Uterus (tissue), 3 donors: ENCODE measurements at regions not wholly inside any gene's neighbourhood (a gene's known extent, or its start where the extent isn't known, plus 50 kb on each side); places are given as distances from the start of the nearest gene placed in this dataset.

Source experiments
- DNase-seq, 2 donors: peaks; one replicate each; pipeline ENCODE4 v3.0.0-alpha.2; 2019 to 2020
- H3K27ac ChIP-seq, 2 donors: fragments of 200-600 bp; sonication (generic); 1 replicate in 1 of 2; 2 replicates in 1 of 2; pipeline ENCODE4 v1.5.1; 2016 to 2018
- H3K27me3 ChIP-seq, 2 donors: fragments of 200-600 bp; sonication (generic); one replicate each; pipeline ENCODE4 v1.5.1; 2018 to 2019; ENCODE audit warnings: control low read depth in 1 of 2
- H3K36me3 ChIP-seq, 2 donors: fragments of 200-600 bp; sonication (generic); one replicate each; pipeline ENCODE4 v1.5.1; 2019; ENCODE audit warnings: control low read depth in 1 of 2
- H3K4me1 ChIP-seq, 2 donors: fragments of 200-600 bp; sonication (generic); one replicate each; pipeline ENCODE4 v1.5.1; 2018 to 2019; ENCODE audit warnings: control low read depth in 1 of 2
- H3K4me3 ChIP-seq, 2 donors: fragments of 200-600 bp; sonication (generic); 1 replicate in 1 of 2; 2 replicates in 1 of 2; pipeline ENCODE4 v1.5.1; 2018 to 2019; ENCODE audit warnings: mild to moderate bottlenecking in 1 of 2
- H3K9me3 ChIP-seq, 2 donors: fragments of 200-600 bp; sonication (generic); one replicate each; pipeline ENCODE4 v1.5.1; 2019; ENCODE audit warnings: control low read depth in 1 of 2
- POLR2A ChIP-seq, 2 donors: fragments of 450-650 bp; IDR thresholded peaks; one replicate each; pipeline ENCODE4 v1.6.1; 2016; ENCODE audit warnings: antibody characterized with exemption in 2 of 2, mild to moderate bottlenecking in 1 of 2, moderate library complexity in 1 of 2
- intact Hi-C: fragments of 100-400 bp; cut with DNase I; formaldehyde crosslinking; loops from one replicate; pipeline ENCODE4 v1.15.1; 2023; ENCODE audit warnings: low total_unique reads
- TF ChIP-seq, protein P1 (sequence below), 4 experiments: fragments of 200-600 bp in 2 of 4; fragments of 450-650 bp in 2 of 4; sonication (generic) in 2 of 4; IDR thresholded peaks; one replicate each; pipeline ENCODE4 v1.5.1; 2016 to 2019; ENCODE audit warnings: antibody characterized with exemption in 4 of 4, mild to moderate bottlenecking in 2 of 4, moderate library complexity in 1 of 4
- donor health status: DM: yes; HTN: yes; CAD: no.

- H3K4me1 ChIP-seq = no peaks in the 10 kb centered on the region
- no peaks in the 10 kb centered on the region for H3K36me3 ChIP-seq
- H3K9me3 ChIP-seq = no peaks in the 10 kb centered on the region
- H3K27ac ChIP-seq = no peak overlapping the region
- no peak overlapping the region for H3K4me3 ChIP-seq
- DNase-seq = no peak
- intact Hi-C loops = no loop called here
- H3K27me3 ChIP-seq = no peaks in the 10 kb centered on the region
- TF ChIP-seq POLR2A (IDR thresholded peaks at IDR 0.05) = no peak
- TF ChIP-seq, protein P1, sequence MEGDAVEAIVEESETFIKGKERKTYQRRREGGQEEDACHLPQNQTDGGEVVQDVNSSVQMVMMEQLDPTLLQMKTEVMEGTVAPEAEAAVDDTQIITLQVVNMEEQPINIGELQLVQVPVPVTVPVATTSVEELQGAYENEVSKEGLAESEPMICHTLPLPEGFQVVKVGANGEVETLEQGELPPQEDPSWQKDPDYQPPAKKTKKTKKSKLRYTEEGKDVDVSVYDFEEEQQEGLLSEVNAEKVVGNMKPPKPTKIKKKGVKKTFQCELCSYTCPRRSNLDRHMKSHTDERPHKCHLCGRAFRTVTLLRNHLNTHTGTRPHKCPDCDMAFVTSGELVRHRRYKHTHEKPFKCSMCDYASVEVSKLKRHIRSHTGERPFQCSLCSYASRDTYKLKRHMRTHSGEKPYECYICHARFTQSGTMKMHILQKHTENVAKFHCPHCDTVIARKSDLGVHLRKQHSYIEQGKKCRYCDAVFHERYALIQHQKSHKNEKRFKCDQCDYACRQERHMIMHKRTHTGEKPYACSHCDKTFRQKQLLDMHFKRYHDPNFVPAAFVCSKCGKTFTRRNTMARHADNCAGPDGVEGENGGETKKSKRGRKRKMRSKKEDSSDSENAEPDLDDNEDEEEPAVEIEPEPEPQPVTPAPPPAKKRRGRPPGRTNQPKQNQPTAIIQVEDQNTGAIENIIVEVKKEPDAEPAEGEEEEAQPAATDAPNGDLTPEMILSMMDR (IDR thresholded peaks at IDR 0.05) = no peak
Measured at GRCh38 chr2:136204971-136205370, 87.0 kb upstream of the CXCR4 start.

DNA sequence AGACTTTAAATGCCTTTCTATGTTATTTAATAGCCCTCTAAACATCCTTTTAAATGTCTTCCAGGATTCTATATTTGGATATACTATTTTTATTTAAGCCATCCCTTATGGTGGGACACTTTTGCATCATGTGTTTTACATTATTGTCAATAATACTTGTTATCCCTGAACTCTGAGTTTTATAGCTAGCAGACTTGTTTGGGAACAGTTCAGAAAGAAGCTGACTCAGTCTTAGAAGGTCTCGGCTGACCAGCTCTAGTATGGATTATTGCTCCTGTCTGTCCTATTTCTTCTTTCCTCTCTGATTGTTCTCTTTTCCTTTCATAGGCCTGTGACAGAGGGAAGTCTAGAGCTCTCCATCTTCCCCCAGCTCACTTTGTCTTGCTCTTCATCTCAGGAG lies 77.3 kb upstream of the CXCR4 start:
- TF ChIP-seq, protein P1 (IDR thresholded peaks at IDR 0.05) = no peak
- TF ChIP-seq POLR2A (IDR thresholded peaks at IDR 0.05) = no peak
- no peaks in the 10 kb centered on the region for H3K27me3 ChIP-seq

GRCh38 chr2:136191041-136191440 lies 73.1 kb upstream of the CXCR4 start:
- Histone ChIP-seq H3K27me3 (no peaks in the 10 kb centered on the region), H3K36me3 (no peaks in the 10 kb centered on the region), H3K4me1 (no peaks in the 10 kb centered on the region), H3K27ac (no peak overlapping the region), H3K4me3 (no peak overlapping the region), H3K9me3 (no peaks in the 10 kb centered on the region)
- DNase-seq = no peak
- intact Hi-C loops = no loop called here
- no peak for TF ChIP-seq POLR2A (IDR thresholded peaks at IDR 0.05)
- TF ChIP-seq, protein P1 (IDR thresholded peaks at IDR 0.05) = no peak

More for the DNA sequence above, 77.3 kb upstream of the CXCR4 start:
- intact Hi-C loops = no loop called here
- no peak for DNase-seq
- Histone ChIP-seq H3K4me3 (no peak overlapping the region), H3K36me3 (no peaks in the 10 kb centered on the region), H3K27ac (no peak overlapping the region), H3K4me1 (no peaks in the 10 kb centered on the region), H3K9me3 (no peaks in the 10 kb centered on the region)

DNA sequence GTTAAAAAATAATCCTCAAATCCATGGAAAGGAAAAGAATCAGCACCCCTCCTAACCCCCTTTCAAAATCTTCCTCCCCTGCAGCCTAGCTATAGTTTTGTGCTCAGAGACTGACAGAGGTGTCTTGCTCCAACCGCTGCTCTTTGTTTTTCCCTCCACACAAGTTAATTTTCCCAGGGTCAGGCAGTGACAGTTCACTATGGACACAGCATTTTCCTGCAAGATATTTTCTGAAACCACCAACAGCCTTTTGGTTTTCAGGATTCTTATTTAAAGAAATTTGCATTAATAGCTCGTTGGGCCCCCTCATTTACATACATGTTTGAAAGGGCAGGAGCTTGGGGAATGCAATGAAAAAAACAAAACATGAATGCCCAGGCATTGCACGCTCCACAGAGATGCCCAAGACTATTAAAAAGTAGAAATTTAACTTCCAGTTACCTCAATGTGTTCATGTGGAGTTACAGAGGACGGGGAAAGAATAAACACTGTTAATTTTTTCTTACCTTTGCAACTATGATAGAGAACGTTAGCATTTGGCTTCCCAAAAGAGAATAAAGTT lies 71.4 kb upstream of the CXCR4 start:
- H3K27me3 ChIP-seq = no peaks in the 10 kb centered on the region
- H3K4me1 ChIP-seq = no peaks in the 10 kb centered on the region
- H3K36me3 ChIP-seq = no peaks in the 10 kb centered on the region
- H3K4me3 ChIP-seq = no peak overlapping the region
- H3K27ac ChIP-seq = no peak overlapping the region
- H3K9me3 ChIP-seq = no peaks in the 10 kb centered on the region
- intact Hi-C loops = no loop called here
- TF ChIP-seq, protein P1 (IDR thresholded peaks at IDR 0.05) = no peak
- TF ChIP-seq POLR2A (IDR thresholded peaks at IDR 0.05) = no peak
- DNase-seq = no peak

DNA sequence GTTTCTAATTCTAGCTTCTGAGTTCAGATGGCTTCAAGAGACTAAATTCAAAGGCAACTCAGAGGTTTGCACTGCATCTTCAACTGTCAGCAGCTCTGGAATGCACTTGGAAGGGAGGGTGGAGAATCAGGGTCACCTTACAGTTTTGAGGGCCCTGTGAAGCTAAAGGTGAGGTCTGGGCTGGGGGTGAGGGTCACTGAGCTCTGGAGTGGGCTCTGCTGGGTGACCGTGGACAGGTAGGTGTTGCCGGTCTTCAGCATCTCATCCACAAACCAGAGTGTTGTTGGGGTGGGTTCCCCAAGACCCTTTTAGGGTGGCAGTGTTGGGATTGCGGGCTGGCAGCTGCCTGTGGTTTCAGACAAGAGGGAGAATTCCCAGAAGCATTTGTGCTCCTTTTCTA lies 70.1 kb upstream of the CXCR4 start:
- TF ChIP-seq, protein P1 (IDR thresholded peaks at IDR 0.05) = no peak
- no peak for TF ChIP-seq POLR2A (IDR thresholded peaks at IDR 0.05)
- H3K9me3 ChIP-seq = no peaks in the 10 kb centered on the region
- no peaks in the 10 kb centered on the region for H3K4me1 ChIP-seq
- DNase-seq = no peak
- no peaks in the 10 kb centered on the region for H3K27me3 ChIP-seq
- no peak overlapping the region for H3K4me3 ChIP-seq
- H3K36me3 ChIP-seq = no peaks in the 10 kb centered on the region
- H3K27ac ChIP-seq = no peak overlapping the region
- intact Hi-C loops = no loop called here
